ENCODE measurements at regions not wholly inside any gene's neighbourhood (a gene's known extent, or its start where the extent isn't known, plus 50 kb on each side); places are given as distances from the start of the nearest gene placed in this dataset.
A peak's percentile ranks its signal among the peaks of the same experiment; 100 is the strongest.

DNA sequence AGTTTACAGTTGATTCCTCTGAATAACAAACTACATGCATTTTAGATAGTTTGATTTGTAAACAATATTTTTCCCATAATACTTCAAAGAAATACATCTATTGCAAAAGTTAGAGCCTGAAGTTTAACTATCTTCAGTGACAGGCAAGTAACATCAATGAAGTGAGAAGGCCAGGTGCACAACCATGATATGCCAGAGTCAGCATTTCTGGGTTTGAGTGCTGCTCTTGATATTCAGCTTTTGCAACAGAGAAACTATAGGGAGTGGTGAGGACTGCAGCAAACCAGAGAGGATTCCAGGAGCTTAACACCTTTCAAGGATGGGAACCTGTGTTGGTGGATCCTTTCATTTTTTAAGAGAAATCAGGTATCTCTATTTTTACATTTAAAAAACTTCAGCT, 79.4 kb upstream of the RASEF start:
- no peak overlapping the region for H3K27ac ChIP-seq
- H3K4me3 ChIP-seq: no peak overlapping the region
- H3K36me3 ChIP-seq: no peaks in the 10 kb centered on the region
- peaks cover 0 to 13% (median 0%) of the 10 kb centered on the region in 4 donors for H3K4me1 ChIP-seq
- H3K27me3 ChIP-seq: no peaks in the 10 kb centered on the region
- DNase-seq: no peak
- TF ChIP-seq EP300 (IDR thresholded peaks at IDR 0.05): no peak
- TF ChIP-seq POLR2A (IDR thresholded peaks at IDR 0.05): no peak
- TF ChIP-seq, protein P1, sequence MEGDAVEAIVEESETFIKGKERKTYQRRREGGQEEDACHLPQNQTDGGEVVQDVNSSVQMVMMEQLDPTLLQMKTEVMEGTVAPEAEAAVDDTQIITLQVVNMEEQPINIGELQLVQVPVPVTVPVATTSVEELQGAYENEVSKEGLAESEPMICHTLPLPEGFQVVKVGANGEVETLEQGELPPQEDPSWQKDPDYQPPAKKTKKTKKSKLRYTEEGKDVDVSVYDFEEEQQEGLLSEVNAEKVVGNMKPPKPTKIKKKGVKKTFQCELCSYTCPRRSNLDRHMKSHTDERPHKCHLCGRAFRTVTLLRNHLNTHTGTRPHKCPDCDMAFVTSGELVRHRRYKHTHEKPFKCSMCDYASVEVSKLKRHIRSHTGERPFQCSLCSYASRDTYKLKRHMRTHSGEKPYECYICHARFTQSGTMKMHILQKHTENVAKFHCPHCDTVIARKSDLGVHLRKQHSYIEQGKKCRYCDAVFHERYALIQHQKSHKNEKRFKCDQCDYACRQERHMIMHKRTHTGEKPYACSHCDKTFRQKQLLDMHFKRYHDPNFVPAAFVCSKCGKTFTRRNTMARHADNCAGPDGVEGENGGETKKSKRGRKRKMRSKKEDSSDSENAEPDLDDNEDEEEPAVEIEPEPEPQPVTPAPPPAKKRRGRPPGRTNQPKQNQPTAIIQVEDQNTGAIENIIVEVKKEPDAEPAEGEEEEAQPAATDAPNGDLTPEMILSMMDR (IDR thresholded peaks at IDR 0.05): no peak
- no peak for TF ChIP-seq POLR2AphosphoS5 (IDR thresholded peaks at IDR 0.05)
- peaks cover 0 to under 1% (median under 1%) of the 10 kb centered on the region in 4 donors for H3K9me3 ChIP-seq
- intact Hi-C loops (cut with DNase I; ENCODE audit: low total_unique reads): no loop called here

DNA sequence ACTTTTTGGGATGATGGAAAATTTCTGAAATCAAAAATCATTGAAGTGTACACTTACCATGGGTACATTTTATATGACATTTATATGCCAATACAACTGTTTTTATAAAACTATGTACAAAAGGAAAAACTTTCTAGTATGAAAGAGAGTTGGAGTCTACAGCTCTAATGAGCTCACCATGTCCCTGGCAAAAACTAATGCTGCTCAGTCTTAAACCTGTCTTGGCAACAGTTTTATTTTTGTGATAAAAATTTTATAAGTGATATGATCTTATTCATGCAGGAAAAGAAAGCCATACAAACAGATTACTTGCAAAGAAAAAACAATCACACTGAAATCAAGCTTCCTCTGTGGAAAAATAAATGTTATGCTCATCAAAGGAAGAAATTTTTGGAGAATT, 78.9 kb upstream of the RASEF start:
- DNase-seq: no peak
- peaks cover 0 to 13% (median 0%) of the 10 kb centered on the region in 4 donors for H3K4me1 ChIP-seq
- H3K4me3 ChIP-seq: no peak overlapping the region
- no peaks in the 10 kb centered on the region for H3K36me3 ChIP-seq
- intact Hi-C loops (cut with DNase I; ENCODE audit: low total_unique reads): no loop called here
- H3K27ac ChIP-seq: no peak overlapping the region
- no peaks in the 10 kb centered on the region for H3K9me3 ChIP-seq
- TF ChIP-seq POLR2AphosphoS5 (IDR thresholded peaks at IDR 0.05) (no peak), EP300 (IDR thresholded peaks at IDR 0.05) (no peak), POLR2A (IDR thresholded peaks at IDR 0.05) (no peak)
- TF ChIP-seq, protein P1 (IDR thresholded peaks at IDR 0.05): no peak
- no peaks in the 10 kb centered on the region for H3K27me3 ChIP-seq

DNA sequence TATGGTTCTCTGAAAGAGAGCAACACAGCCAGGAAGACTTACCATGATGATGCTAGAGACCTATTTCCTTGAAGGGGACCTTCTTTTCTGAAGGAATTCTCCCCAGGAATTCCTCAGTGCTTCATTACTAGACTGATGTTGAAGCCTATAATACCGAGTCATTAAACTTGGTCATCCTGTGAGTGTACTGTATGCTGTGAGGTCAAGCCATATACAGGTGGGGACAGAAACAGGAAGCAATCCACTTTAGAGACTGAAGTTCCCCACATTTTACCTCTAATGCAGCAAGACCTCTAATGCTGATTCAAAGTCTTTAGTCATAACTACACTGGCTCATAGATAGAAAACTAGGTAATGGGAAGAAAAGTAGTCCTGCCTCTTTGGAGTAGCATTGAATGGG, 77.1 kb upstream of the RASEF start:
- Histone ChIP-seq H3K36me3 (no peaks in the 10 kb centered on the region), H3K27ac (no peak overlapping the region), H3K4me1 (peaks cover 0 to 13% (median 0%) of the 10 kb centered on the region in 4 donors), H3K4me3 (no peak overlapping the region), H3K9me3 (no peaks in the 10 kb centered on the region), H3K27me3 (no peaks in the 10 kb centered on the region)
- DNase-seq: no peak
- WGBS, 5 donors: 90 to 100% (median 95%) methylated on average over 1 of the region's 1 CpG
- intact Hi-C loops (cut with DNase I; ENCODE audit: low total_unique reads): no loop called here
- TF ChIP-seq EP300 (IDR thresholded peaks at IDR 0.05) (no peak), POLR2AphosphoS5 (IDR thresholded peaks at IDR 0.05) (no peak)
- TF ChIP-seq, protein P1 (IDR thresholded peaks at IDR 0.05): no peak

DNA sequence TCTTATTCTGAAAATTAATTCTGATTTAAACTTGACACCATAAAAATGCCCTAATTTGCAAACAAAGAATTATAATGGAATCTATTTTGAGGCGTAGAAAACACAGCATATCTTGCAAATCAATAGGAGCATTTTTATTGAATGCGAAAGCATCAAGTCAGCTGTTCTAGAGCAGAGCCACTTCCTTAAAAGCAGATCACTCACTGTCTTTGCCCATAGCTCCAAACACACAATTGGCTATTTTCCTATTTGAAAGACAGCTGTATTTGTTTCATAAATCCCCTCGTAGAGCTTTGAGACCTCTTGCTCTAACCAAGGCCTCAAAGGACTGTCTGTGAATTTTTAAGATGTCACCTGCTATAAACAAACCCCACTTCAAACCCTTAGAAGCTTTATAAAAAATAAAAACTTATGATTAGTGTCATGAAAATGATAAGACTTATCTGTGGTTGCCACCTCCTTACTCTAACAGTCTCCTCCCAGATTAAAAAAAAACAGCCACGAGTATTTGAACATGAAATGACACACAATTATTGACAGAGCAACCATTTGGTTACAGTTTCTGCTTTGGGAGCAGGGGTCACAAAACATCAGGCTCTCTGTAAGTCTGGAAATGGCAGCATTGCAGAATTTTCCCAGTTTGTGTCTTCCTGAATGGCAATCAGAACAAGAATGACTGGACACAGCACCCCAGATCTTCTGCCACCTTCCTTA, 75.6 kb upstream of the RASEF start:
- no peaks in the 10 kb centered on the region for H3K36me3 ChIP-seq
- no peak for DNase-seq
- H3K9me3 ChIP-seq: no peaks in the 10 kb centered on the region
- peaks cover 0 to 13% (median 0%) of the 10 kb centered on the region in 4 donors for H3K4me1 ChIP-seq
- no peaks in the 10 kb centered on the region for H3K27me3 ChIP-seq
- 42 to 58% (median 48%) methylated on average over 4 of the region's 4 CpGs for WGBS, 5 donors
- no peak overlapping the region for H3K4me3 ChIP-seq
- TF ChIP-seq POLR2AphosphoS5 (IDR thresholded peaks at IDR 0.05): no peak
- no peak for TF ChIP-seq EP300 (IDR thresholded peaks at IDR 0.05)
- TF ChIP-seq POLR2A (IDR thresholded peaks at IDR 0.05): no peak
- TF ChIP-seq, protein P1 (IDR thresholded peaks at IDR 0.05): no peak
- peak overlapping the region in 2 of 5 donors; percentile 2 to 51 for H3K27ac ChIP-seq
- intact Hi-C loops (cut with DNase I; ENCODE audit: low total_unique reads): no loop called here

Data from stomach (tissue), 8 donors.